Stimulated activated naive CD8-positive, alpha-beta T cell treated with anti-CD3 and anti-CD28 coated beads, Interleukin-15, amount 100 ng/mL, for 72 hours (primary cell): ENCODE measurements at regions not wholly inside any gene's neighbourhood (a gene's known extent, or its start where the extent isn't known, plus 50 kb on each side); places are given as distances from the start of the nearest gene placed in this dataset.
"Not testable (repeated sequence)": the region's sequence is repeated elsewhere in the genome, so short reads cannot be mapped to it uniquely, and the experiment has no call there.

Experiments used
- ATAC-seq: fragments of 150-1000 bp; cut with Tn5 transposase; 2 replicates; pipeline ENCODE4 v1.10.0; 2021; ENCODE audit warnings: mild to moderate bottlenecking, moderate library complexity
- DNase-seq, 2 donors: peaks; one replicate each; pipeline ENCODE4 v3.0.0; 2021 to 2022
- H3K27ac Mint-ChIP-seq, 2 donors: one replicate each; pipeline ENCODE4 v1.8.0; 2022; ENCODE audit warnings: mild to moderate bottlenecking in 2 of 2, mixed read lengths in 2 of 2, moderate library complexity in 2 of 2
- H3K27me3 Mint-ChIP-seq: one replicate; pipeline ENCODE4 v1.8.0; 2022; ENCODE audit warnings: mixed read lengths
- H3K4me1 Mint-ChIP-seq: one replicate; pipeline ENCODE4 v1.8.0; 2022; ENCODE audit warnings: mild to moderate bottlenecking, mixed read lengths
- H3K4me3 Mint-ChIP-seq, 2 donors: one replicate each; pipeline ENCODE4 v1.8.0; 2022; ENCODE audit warnings: mild to moderate bottlenecking in 2 of 2, mixed read lengths in 2 of 2, moderate library complexity in 1 of 2
- H3K9me3 Mint-ChIP-seq, 2 donors: one replicate each; pipeline ENCODE4 v1.8.0; 2022; ENCODE audit warnings: mixed read lengths in 2 of 2

GRCh38 chr6:169008641-169009257, 244.9 kb downstream of the THBS2 start:
- no peaks in the 10 kb centered on the region for H3K27me3 Mint-ChIP-seq
- H3K4me3 Mint-ChIP-seq = no peak overlapping the region
- H3K4me1 Mint-ChIP-seq = no peaks in the 10 kb centered on the region
- ATAC-seq (no peak), DNase-seq (no peak)
- H3K9me3 Mint-ChIP-seq = peaks cover 0 to 4% of the 10 kb centered on the region in 2 donors
- no peak overlapping the region for H3K27ac Mint-ChIP-seq

GRCh38 chr6:169005166-169005565, 248.5 kb downstream of the THBS2 start:
- Mint-ChIP-seq H3K4me3 (no peak overlapping the region), H3K9me3 (no peaks in the 10 kb centered on the region), H3K27me3 (peaks cover 9% of the 10 kb centered on the region), H3K4me1 (no peaks in the 10 kb centered on the region), H3K27ac (no peak overlapping the region)
- ATAC-seq (no peak), DNase-seq (no peak)

GRCh38 chr6:169000022-169000421, 253.6 kb downstream of the THBS2 start:
- DNase-seq (no peak), ATAC-seq (no peak)
- Mint-ChIP-seq H3K4me3 (no peak overlapping the region), H3K4me1 (no peaks in the 10 kb centered on the region), H3K27me3 (peaks cover 9% of the 10 kb centered on the region), H3K27ac (no peak overlapping the region), H3K9me3 (no peaks in the 10 kb centered on the region)

- no peak overlapping the region for H3K4me3 Mint-ChIP-seq
- DNase-seq (no peak), ATAC-seq (no peak)
- H3K9me3 Mint-ChIP-seq = no peaks in the 10 kb centered on the region
- H3K4me1 Mint-ChIP-seq = no peaks in the 10 kb centered on the region
- H3K27me3 Mint-ChIP-seq = peaks cover 9% of the 10 kb centered on the region
- no peak overlapping the region for H3K27ac Mint-ChIP-seq
Observed at GRCh38 chr6:168999392-168999791, 254.3 kb downstream of the THBS2 start.

GRCh38 chr6:168996356-168996625, 257.4 kb downstream of the THBS2 start:
- Mint-ChIP-seq H3K9me3 (no peaks in the 10 kb centered on the region), H3K4me3 (no peak overlapping the region), H3K27ac (no peak overlapping the region), H3K4me1 (no peaks in the 10 kb centered on the region), H3K27me3 (no peaks in the 10 kb centered on the region)
- no peak for DNase-seq
- no peak for ATAC-seq

GRCh38 chr6:168995526-168996355, 257.9 kb downstream of the THBS2 start:
- DNase-seq = no peak
- Mint-ChIP-seq H3K4me3 (no peak overlapping the region), H3K4me1 (no peaks in the 10 kb centered on the region), H3K27me3 (no peaks in the 10 kb centered on the region), H3K27ac (no peak overlapping the region), H3K9me3 (no peaks in the 10 kb centered on the region)
- no peak for ATAC-seq

- ATAC-seq (peak; percentile 29), DNase-seq (no peak)
- no peak overlapping the region for H3K4me3 Mint-ChIP-seq
- H3K4me1 Mint-ChIP-seq = no peaks in the 10 kb centered on the region
- H3K27ac Mint-ChIP-seq = no peak overlapping the region
- no peaks in the 10 kb centered on the region for H3K9me3 Mint-ChIP-seq
- no peaks in the 10 kb centered on the region for H3K27me3 Mint-ChIP-seq
Observed at GRCh38 chr6:168994956-168995355, 258.7 kb downstream of the THBS2 start.

- ATAC-seq (no peak), DNase-seq (no peak)
- no peaks in the 10 kb centered on the region for H3K4me1 Mint-ChIP-seq
- no peak overlapping the region for H3K27ac Mint-ChIP-seq
- no peaks in the 10 kb centered on the region for H3K27me3 Mint-ChIP-seq
- H3K9me3 Mint-ChIP-seq = no peaks in the 10 kb centered on the region
- H3K4me3 Mint-ChIP-seq = no peak overlapping the region
Observed at GRCh38 chr6:168992446-168993144, 261.1 kb downstream of the THBS2 start.

- H3K9me3 Mint-ChIP-seq, DNase-seq, H3K4me1 Mint-ChIP-seq, H3K27me3 Mint-ChIP-seq, H3K4me3 Mint-ChIP-seq, H3K27ac Mint-ChIP-seq: not testable (repeated sequence)
- peak; percentile 29 for ATAC-seq
Observed at GRCh38 chr6:168991695-168992094, 262.0 kb downstream of the THBS2 start.

- DNase-seq (no peak), ATAC-seq (no peak)
- H3K27ac Mint-ChIP-seq = no peak overlapping the region
- no peak overlapping the region for H3K4me3 Mint-ChIP-seq
- H3K27me3 Mint-ChIP-seq = no peaks in the 10 kb centered on the region
- no peaks in the 10 kb centered on the region for H3K9me3 Mint-ChIP-seq
- H3K4me1 Mint-ChIP-seq = no peaks in the 10 kb centered on the region
Observed at GRCh38 chr6:168990019-168990751, 263.5 kb downstream of the THBS2 start.

- Mint-ChIP-seq H3K27me3 (no peaks in the 10 kb centered on the region), H3K4me3 (no peak overlapping the region), H3K9me3 (no peaks in the 10 kb centered on the region), H3K27ac (no peak overlapping the region), H3K4me1 (no peaks in the 10 kb centered on the region)
- ATAC-seq (no peak), DNase-seq (no peak)
Observed at GRCh38 chr6:168989421-168989820, 264.2 kb downstream of the THBS2 start.

- H3K27me3 Mint-ChIP-seq = peaks cover under 1% of the 10 kb centered on the region
- H3K9me3 Mint-ChIP-seq = no peaks in the 10 kb centered on the region
- no peaks in the 10 kb centered on the region for H3K4me1 Mint-ChIP-seq
- H3K27ac Mint-ChIP-seq = no peak overlapping the region
- ATAC-seq (no peak), DNase-seq (no peak)
- no peak overlapping the region for H3K4me3 Mint-ChIP-seq
Observed at GRCh38 chr6:168988801-168989200, 264.8 kb downstream of the THBS2 start.

- Mint-ChIP-seq H3K27ac (no peak overlapping the region), H3K4me3 (no peak overlapping the region), H3K27me3 (peaks cover 6% of the 10 kb centered on the region), H3K9me3 (no peaks in the 10 kb centered on the region), H3K4me1 (no peaks in the 10 kb centered on the region)
- ATAC-seq = no peak
- no peak for DNase-seq
Observed at GRCh38 chr6:168988280-168988679, 265.4 kb downstream of the THBS2 start.

GRCh38 chr6:168985705-168986104, 267.9 kb downstream of the THBS2 start:
- Mint-ChIP-seq H3K27ac (no peak overlapping the region), H3K4me3 (no peak overlapping the region), H3K9me3 (peaks cover 4 to 5% of the 10 kb centered on the region in 2 donors), H3K4me1 (no peaks in the 10 kb centered on the region), H3K27me3 (peaks cover 19% of the 10 kb centered on the region)
- DNase-seq = no peak
- ATAC-seq = no peak

GRCh38 chr6:168983925-168984324, 269.7 kb downstream of the THBS2 start:
- DNase-seq (no peak), ATAC-seq (no peak)
- no peak overlapping the region for H3K27ac Mint-ChIP-seq
- peaks cover 24% of the 10 kb centered on the region for H3K27me3 Mint-ChIP-seq
- peaks cover 15 to 23% of the 10 kb centered on the region in 2 donors for H3K9me3 Mint-ChIP-seq
- no peak overlapping the region for H3K4me3 Mint-ChIP-seq
- no peaks in the 10 kb centered on the region for H3K4me1 Mint-ChIP-seq

- Mint-ChIP-seq H3K4me3 (no peak overlapping the region), H3K27me3 (peaks cover 24% of the 10 kb centered on the region), H3K9me3 (peaks cover 15 to 23% of the 10 kb centered on the region in 2 donors), H3K27ac (no peak overlapping the region), H3K4me1 (no peaks in the 10 kb centered on the region)
- DNase-seq (no peak), ATAC-seq (no peak)
Observed at GRCh38 chr6:168981187-168981586, 272.5 kb downstream of the THBS2 start.
